SW 1271 (cell line): ENCODE measurements at regions not wholly inside any gene's neighbourhood (a gene's known extent, or its start where the extent isn't known, plus 50 kb on each side); places are given as distances from the start of the nearest gene placed in this dataset.

Source experiments
- DNase-seq, 2 experiments: peaks; one replicate each; lab custom pipeline; 2025; lab: John Stamatoyannopoulos, UW

- DNase-seq = no peak
Observed at GRCh38 chr11:45518141-45518832, 147.1 kb downstream of the CHST1 start.

- DNase-seq = no peak
Observed at GRCh38 chr11:45517171-45517770, 148.2 kb downstream of the CHST1 start.

DNA sequence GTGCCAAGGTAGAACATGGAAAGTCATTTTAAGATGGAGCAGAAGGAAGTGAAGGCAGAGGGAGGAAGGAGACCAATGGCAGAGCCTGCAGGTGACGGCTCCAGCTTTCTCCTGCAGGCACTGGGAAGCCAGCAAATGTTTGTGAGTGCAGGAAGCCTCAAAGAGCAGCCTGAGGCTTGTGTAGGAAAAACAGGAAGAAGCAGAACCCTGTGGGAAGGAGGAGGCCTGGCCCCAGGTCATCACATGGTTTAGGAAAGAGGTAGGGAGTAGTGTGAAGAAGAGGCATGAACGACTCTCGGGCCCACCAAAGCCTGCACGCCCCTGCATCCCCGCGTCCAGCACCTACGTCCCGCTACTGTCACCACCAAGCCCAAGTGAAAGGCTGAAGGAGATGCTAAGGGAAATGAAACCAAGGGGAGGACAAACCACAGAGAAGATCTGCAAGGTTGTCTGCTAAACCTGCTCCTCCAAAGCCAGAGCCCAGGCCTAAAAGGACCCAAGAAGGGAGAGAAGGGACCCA lies 151.5 kb downstream of the CHST1 start:
- no peak for DNase-seq

GRCh38 chr11:45512471-45513148 lies 152.8 kb downstream of the CHST1 start:
- DNase-seq = no peak

GRCh38 chr11:45511566-45511965 lies 153.9 kb downstream of the CHST1 start:
- no peak for DNase-seq

- DNase-seq = no peak
Observed at GRCh38 chr11:45507916-45508315, 157.5 kb downstream of the CHST1 start.

DNA sequence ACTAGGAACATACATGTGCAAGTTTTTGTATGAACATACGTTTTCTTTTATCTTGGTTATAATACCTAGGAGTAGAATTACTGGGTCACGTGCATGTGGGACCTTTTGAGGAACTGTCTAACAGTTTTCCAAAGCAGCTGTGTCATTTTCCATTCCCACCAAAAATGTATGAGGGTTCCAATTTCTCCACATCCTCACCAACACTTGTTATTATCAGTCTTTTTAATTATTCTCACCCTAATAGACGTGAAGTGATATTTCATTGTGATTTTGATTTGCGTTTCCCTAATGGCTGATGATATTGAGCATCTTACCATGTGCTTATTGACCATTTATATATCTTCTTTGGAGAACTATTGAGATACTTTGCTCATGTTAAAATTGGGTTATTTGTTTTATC lies 162.1 kb downstream of the CHST1 start:
- no peak for DNase-seq

DNA sequence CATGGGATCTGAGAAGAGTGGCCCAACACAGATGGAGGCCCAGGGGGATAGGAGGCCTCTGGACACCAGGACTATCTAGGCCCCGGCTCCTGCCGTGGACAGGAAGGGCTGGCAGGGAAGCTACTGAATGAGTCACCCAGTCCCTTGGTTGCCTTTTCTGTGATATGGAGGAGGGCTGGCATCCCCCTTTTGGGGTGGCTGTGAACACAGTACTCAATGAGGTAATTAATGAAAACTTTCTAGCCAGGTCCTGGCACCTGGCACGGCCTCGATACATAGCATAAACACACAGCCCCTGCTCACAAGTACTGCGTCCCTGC lies 163.2 kb downstream of the CHST1 start:
- DNase-seq = no peak

- no peak for DNase-seq
Observed at GRCh38 chr11:45501392-45502225, 163.8 kb downstream of the CHST1 start.

DNA sequence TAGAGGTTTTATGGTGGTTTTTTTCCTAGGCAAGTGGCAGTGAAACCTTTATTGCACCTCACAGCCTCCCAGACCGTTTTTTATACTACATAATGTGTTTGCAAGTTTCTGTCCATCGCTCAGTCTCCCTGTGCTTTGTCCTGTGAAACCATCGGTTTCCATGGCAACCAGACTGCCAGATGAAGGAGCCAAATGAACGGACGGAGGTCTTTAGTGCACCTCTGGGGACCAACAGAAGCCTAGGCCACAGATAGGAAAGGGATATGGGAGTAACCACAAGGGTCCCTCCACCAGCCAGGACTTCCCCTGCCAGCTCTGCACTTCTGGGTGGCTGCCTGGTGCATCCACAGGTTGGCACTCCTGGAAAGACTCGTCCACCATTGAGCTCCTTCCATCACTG lies 165.0 kb downstream of the CHST1 start:
- DNase-seq = no peak

GRCh38 chr11:45494738-45495137 lies 170.7 kb downstream of the CHST1 start:
- no peak for DNase-seq

GRCh38 chr11:45489281-45489905 lies 176.0 kb downstream of the CHST1 start:
- DNase-seq = no peak

- no peak for DNase-seq
Observed at GRCh38 chr11:45486461-45486860, 179.0 kb downstream of the CHST1 start.

DNA sequence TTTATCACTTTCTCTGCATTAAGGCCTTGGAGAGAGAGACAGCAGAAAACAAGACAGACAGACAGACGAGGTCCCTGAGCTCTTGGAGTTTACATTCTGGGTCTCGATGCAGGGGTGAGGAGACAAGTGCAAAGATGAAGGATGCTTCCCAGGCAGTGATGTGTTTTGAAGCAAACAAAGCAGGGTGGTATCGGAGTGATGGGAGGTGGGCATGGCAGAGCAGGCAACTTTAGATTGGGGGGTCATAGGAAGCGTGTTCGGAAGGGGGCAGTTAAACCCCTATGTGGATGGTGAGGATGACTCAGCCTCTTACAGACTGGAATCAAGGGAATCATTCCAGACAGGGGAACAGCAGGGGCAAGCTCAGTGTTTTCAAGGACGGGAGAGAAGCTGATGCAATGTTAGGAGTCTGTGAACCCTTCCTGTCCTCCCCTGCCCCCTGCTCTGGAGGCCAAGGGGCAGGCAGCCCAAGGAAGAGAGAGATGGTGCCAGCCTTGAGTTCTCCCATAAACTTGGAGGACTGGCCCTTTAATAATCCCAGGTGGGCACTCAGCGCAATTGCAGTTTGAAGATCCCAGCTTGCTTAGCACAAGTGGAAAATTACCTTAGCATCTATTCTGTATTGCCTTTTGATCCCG lies 180.2 kb downstream of the CHST1 start:
- no peak for DNase-seq

- no peak for DNase-seq
Observed at GRCh38 chr11:45484326-45484883, 181.0 kb downstream of the CHST1 start.

- DNase-seq = no peak
Observed at GRCh38 chr11:45483416-45483815, 182.0 kb downstream of the CHST1 start.

DNA sequence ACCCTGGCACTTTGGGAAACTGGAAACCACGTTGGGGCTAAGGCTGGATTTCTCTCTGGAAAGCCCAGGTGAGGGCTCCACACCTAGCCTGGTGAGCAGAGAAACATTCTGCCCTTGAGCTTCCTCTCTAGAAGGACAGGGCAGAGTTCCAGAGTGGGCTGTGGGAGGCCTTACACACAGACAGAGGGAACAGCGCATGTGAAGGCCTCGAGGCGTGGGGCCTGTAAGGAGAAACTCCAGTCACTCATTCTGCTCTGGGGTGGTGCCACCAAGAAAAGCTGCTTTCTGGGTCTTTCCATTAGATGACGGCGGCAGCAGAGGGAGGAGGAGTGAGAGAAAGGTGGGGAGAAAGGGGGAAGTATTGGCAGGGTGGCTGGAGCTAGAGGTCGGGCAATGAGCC lies 183.1 kb downstream of the CHST1 start:
- no peak for DNase-seq

DNA sequence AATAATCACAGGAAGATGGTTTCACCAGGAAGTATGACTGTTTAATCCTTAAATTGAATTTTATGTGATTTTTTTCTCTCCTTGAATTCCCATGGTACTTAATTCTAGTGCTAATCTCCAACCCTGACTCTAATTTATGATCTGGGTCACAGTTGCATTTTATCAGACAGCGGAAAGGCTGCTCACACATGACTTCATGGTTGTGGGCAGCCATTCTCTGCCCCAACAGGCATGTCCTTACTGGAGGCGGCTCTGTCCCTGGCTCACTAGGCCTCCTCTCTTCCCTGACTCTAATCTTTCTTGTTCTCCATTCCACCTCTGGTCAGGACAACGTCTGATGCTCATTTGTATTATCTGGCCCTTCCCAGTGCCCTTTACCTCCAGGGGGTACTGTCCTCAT lies 184.4 kb downstream of the CHST1 start:
- no peak for DNase-seq

DNA sequence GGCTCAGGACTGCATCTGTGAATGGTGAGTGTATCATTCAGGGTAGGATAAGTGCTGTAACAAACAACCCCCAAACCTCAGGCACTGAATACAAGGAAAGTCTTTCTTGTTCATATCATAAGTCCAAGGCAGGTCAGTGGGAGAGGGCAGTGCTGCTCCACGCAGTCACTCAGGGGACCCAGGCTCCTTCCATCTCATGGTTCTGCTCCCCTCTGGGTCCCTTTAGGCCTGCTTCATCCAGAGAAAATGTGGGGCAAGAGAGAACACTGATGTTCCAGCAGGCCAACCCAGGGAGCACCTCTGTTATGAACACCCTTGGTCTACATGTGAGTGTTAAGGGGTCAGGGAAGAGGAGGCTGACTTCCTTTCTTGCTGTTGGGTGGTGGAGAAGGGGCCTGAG lies 187.8 kb downstream of the CHST1 start:
- no peak for DNase-seq

- DNase-seq = no peak
Observed at GRCh38 chr11:45476126-45476525, 189.3 kb downstream of the CHST1 start.

DNA sequence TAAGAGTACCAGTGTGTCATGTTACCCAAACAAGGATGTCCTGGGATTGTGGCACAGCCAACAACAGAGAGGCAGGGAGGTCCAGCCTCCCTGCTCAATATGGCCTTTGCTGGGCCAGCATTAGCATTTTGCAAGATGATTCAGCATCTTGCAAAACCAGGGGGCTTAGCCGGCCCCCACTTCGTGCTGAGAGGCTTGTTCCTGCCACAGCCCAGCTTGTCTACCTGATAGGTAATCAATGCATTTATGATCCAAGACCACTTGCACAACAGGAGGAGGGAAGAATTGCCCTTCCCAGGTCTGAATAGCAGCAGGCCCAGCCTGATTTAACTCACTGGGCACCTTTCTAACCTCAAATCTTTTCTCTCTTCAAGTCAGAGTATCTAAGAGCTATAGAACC lies 189.0 kb upstream of the SYT13 start:
- no peak for DNase-seq
